K562 (cell line): ENCODE measurements at regions not wholly inside any gene's neighbourhood (a gene's known extent, or its start where the extent isn't known, plus 50 kb on each side); places are given as distances from the start of the nearest gene placed in this dataset.

Experiments
- ATAC-seq: fragments of 200-7000 bp; cut with Tn5 transposase; 3 replicates; pipeline ENCODE4 v1.9.1; 2020; ENCODE audit warnings: moderate library complexity
- BruUV-seq: library from RNA; stranded (reverse); fragments of 400-500 nt; replicated peaks from 2 replicates; lab custom pipeline; 2021; lab: Mats Ljungman, UMichigan
- CTCF ChIA-PET: fragments of 300-600 bp; formaldehyde crosslinking; extraction: SDS; loops from one replicate; lab custom pipeline; 2021; ENCODE audit warnings: low intra/inter-chr PET ratio; lab: Yijun Ruan, JAX
- POLR2A ChIA-PET: fragments of 300-600, 350-650 bp; sonication (Branson Sonifier 250); formaldehyde crosslinking; extraction: SDS; loops from one replicate; lab custom pipeline; 2021; ENCODE audit warnings: antibody characterized with exemption, inconsistent platforms; lab: Yijun Ruan, JAX
- DNase-seq, 4 experiments: peaks; one replicate each; pipeline versions ENCODE4 v3.0.0 to v3.0.0-alpha.2; 2011 to 2018; ENCODE audit warnings: low spot score in 3 of 4, mixed read lengths in 3 of 4; ENCODE audit errors: extremely low read depth in 1 of 4
- FAIRE-seq: peaks from 2 replicates; lab custom pipeline; 2011; peaks lifted over from hg19 to GRCh38; lab: Jason Lieb, UNC
- H2AFZ ChIP-seq: 2 replicates; pipeline ENCODE4 v1.6.0; 2011; ENCODE audit warnings: low read depth, low read length, control low read depth, inconsistent platforms
- H3K27ac ChIP-seq: fragments of 200-600 bp; 3 replicates; pipeline ENCODE4 v1.8.0; 2011; ENCODE audit warnings: low read depth, mild to moderate bottlenecking, control low read depth, inconsistent platforms, low read length, moderate library complexity, mixed read lengths; ENCODE audit errors: extremely low read depth
- H3K27me3 ChIP-seq, 2 experiments: fragments of 300-600 bp in 1 of 2; 2 replicates in 1 of 2; 3 replicates in 1 of 2; pipeline versions ENCODE4 v1.6.0 to v1.8.0; 2011; ENCODE audit warnings: inconsistent platforms in 2 of 2, low read length in 2 of 2, mild to moderate bottlenecking in 1 of 2, mixed read lengths in 1 of 2, moderate library complexity in 1 of 2; ENCODE audit not compliant: control insufficient read depth in 2 of 2, insufficient read depth in 2 of 2
- H3K36me3 ChIP-seq: fragments of 300-600 bp; 3 replicates; pipeline ENCODE4 v1.8.0; 2011; ENCODE audit warnings: mild to moderate bottlenecking, low read length, inconsistent platforms; ENCODE audit not compliant: control insufficient read depth, insufficient read depth
- H3K4me1 ChIP-seq, 2 experiments: fragments of 200-600 bp in 1 of 2; replicated peaks in 1 of 2; 2 replicates in 1 of 2; 3 replicates in 1 of 2; pipeline versions ENCODE4 v1.5.1 to v1.8.0; 2011; ENCODE audit warnings: inconsistent platforms in 2 of 2, low read length in 2 of 2, mild to moderate bottlenecking in 1 of 2, mixed read lengths in 1 of 2, moderate library complexity in 1 of 2; ENCODE audit not compliant: control insufficient read depth in 2 of 2, insufficient read depth in 2 of 2
- H3K4me2 ChIP-seq: 2 replicates; pipeline ENCODE4 v1.6.1; 2011; ENCODE audit warnings: low read length, control low read depth, inconsistent platforms, mixed read lengths; ENCODE audit not compliant: insufficient read depth
- H3K4me3 ChIP-seq: fragments of 200-600 bp; sonication (generic), shearing (Covaris generic); 2 replicates; pipeline ENCODE4 v1.5.1; 2016; ENCODE audit warnings: control low read depth, inconsistent platforms
- H3K79me2 ChIP-seq: fragments of 200-600 bp; 3 replicates; pipeline ENCODE4 v1.8.0; 2011; ENCODE audit warnings: low read length, inconsistent platforms; ENCODE audit not compliant: control insufficient read depth, insufficient read depth
- H3K9ac ChIP-seq, 2 experiments: 2 replicates each; pipeline versions ENCODE4 v1.6.0 to v1.6.1; 2011; ENCODE audit warnings: low read depth in 2 of 2, low read length in 2 of 2, control low read depth in 1 of 2, inconsistent platforms in 1 of 2, mild to moderate bottlenecking in 1 of 2, mixed read lengths in 1 of 2; ENCODE audit not compliant: insufficient read depth in 1 of 2
- H3K9me1 ChIP-seq: one replicate; pipeline ENCODE4 v1.6.0; 2011; ENCODE audit warnings: inconsistent platforms, mild to moderate bottlenecking, low read length, moderate library complexity; ENCODE audit not compliant: control insufficient read depth, insufficient read depth
- H3K9me3 ChIP-seq: replicated peaks from 2 replicates; pipeline ENCODE4 v1.5.1; 2011; ENCODE audit warnings: low read depth, low read length, inconsistent platforms; ENCODE audit not compliant: control insufficient read depth, insufficient read depth
- H4K20me1 ChIP-seq: replicated peaks from 2 replicates; pipeline ENCODE4 v1.6.1; 2011; ENCODE audit warnings: low read length, inconsistent platforms, mixed read lengths; ENCODE audit not compliant: control insufficient read depth, insufficient read depth
- ASH1L ChIP-seq: fragments of 450-650 bp; IDR thresholded peaks from 2 replicates; pipeline ENCODE4 v1.6.1; 2018; ENCODE audit warnings: borderline replicate concordance, mild to moderate bottlenecking, low read depth; ENCODE audit not compliant: partially characterized antibody
- BMI1 ChIP-seq: fragments of 150-350 bp; IDR thresholded peaks from 2 replicates; pipeline ENCODE4 v1.6.1; 2014; ENCODE audit warnings: low read length
- CEBPB ChIP-seq: fragments of 450-650 bp; IDR thresholded peaks from 2 replicates; pipeline ENCODE4 v1.6.1; 2016; ENCODE audit warnings: missing genetic modification characterization, missing compliant biosample characterization
- COPS2 ChIP-seq: fragments of 450-650 bp; conservative IDR thresholded peaks from 2 replicates; pipeline ENCODE4 v1.6.1; 2016; ENCODE audit warnings: mild to moderate bottlenecking, moderate library complexity
- ELF1 ChIP-seq: fragments of 200-800 bp; sonication (Bioruptor generic); IDR thresholded peaks from 2 replicates; pipeline ENCODE4 v1.6.1; 2016; ENCODE audit warnings: missing genetic modification characterization, missing compliant biosample characterization
- ESRRB ChIP-seq: fragments of 250-450 bp; sonication (Bioruptor Pico); IDR thresholded peaks from 2 replicates; pipeline ENCODE4 v1.5.0; 2020; ENCODE audit warnings: mild to moderate bottlenecking, moderate library complexity, borderline replicate concordance
- ETV1 ChIP-seq: fragments of 450-650 bp; conservative IDR thresholded peaks from 2 replicates; pipeline ENCODE4 v1.6.1; 2016; ENCODE audit warnings: missing genetic modification characterization, control low read depth, low read depth, missing compliant biosample characterization
- HEY1 ChIP-seq: fragments of 250-450 bp; sonication (Bioruptor Pico); IDR thresholded peaks from 2 replicates; pipeline ENCODE4 v1.5.0; 2020; ENCODE audit warnings: mild to moderate bottlenecking, moderate library complexity, borderline replicate concordance
- HNRNPH1 ChIP-seq: fragments of 200-400 bp; formaldehyde crosslinking; optimal IDR thresholded peaks from 2 replicates; pipeline ENCODE3; 2017; ENCODE audit warnings: low read depth, mild to moderate bottlenecking, low read length, moderate library complexity
- IRF9 ChIP-seq: fragments of 450-650 bp; IDR thresholded peaks from 2 replicates; pipeline ENCODE4 v1.6.1; 2016; ENCODE audit warnings: missing biosample characterization, missing genetic modification characterization
- KDM5B ChIP-seq: fragments of 200-600 bp; sonication (generic); IDR thresholded peaks from 2 replicates; pipeline ENCODE4 v1.6.1; 2012; ENCODE audit warnings: low read depth, mild to moderate bottlenecking, moderate library complexity, low read length, control low read depth, inconsistent platforms; ENCODE audit not compliant: insufficient replicate concordance
- MCM7 ChIP-seq, 2 experiments: fragments of 450-650 bp; IDR thresholded peaks; 2 replicates each; pipeline ENCODE4 v1.6.1; 2016 to 2018
- NONO ChIP-seq, 2 experiments: fragments of 200-400 bp in 1 of 2; fragments of 450-650 bp in 1 of 2; formaldehyde crosslinking in 1 of 2; IDR thresholded peaks; 2 replicates each; pipeline ENCODE4 v1.6.1; 2017; ENCODE audit warnings: low read depth in 2 of 2, mild to moderate bottlenecking in 2 of 2, moderate library complexity in 2 of 2, low read length in 1 of 2
- ZC3H4 ChIP-seq: sonication (generic); formaldehyde crosslinking; IDR thresholded peaks from 2 replicates; pipeline ENCODE4 v1.9.0; 2021; ENCODE audit warnings: missing genetic modification reagents, borderline replicate concordance
- ZNF12 ChIP-seq: sonication (generic); formaldehyde crosslinking; IDR thresholded peaks from 2 replicates; pipeline ENCODE4 v1.4.0; 2020; ENCODE audit warnings: mild to moderate bottlenecking, missing genetic modification reagents
- ZNF507 ChIP-seq: conservative IDR thresholded peaks from 2 replicates; pipeline ENCODE4 v1.6.1; 2017; ENCODE audit warnings: missing genetic modification characterization, missing compliant biosample characterization
- ZNF696 ChIP-seq: fragments of 250-450 bp; sonication (Bioruptor Pico); conservative IDR thresholded peaks from 2 replicates; pipeline ENCODE4 v1.4.0; 2020; ENCODE audit warnings: mild to moderate bottlenecking, moderate library complexity
- ZNF764 ChIP-seq: fragments of 250-450 bp; sonication (Bioruptor Pico); IDR thresholded peaks from 2 replicates; pipeline ENCODE4 v1.4.0; 2020; ENCODE audit warnings: low read depth, mild to moderate bottlenecking, moderate library complexity
- WGBS: fragments of 100-300 bp; shearing (Covaris generic); methylation state at CpG from one replicate; pipeline ENCODE4 v1.1.6; 2016; ENCODE audit warnings: low coverage, mixed read lengths; ENCODE audit not compliant: insufficient coverage; ENCODE audit errors: missing lambda C conversion rate; 5-methylcytosine and 5-hydroxymethylcytosine counted together
- in situ Hi-C: fragments of 300-500 bp; cut with MboI; formaldehyde crosslinking; loops from 4 replicates; pipeline ENCODE4 v1.15.0; 2018; ENCODE audit warnings: inconsistent platforms, mixed read lengths
- intact Hi-C: fragments of 100-400 bp; cut with micrococcal nuclease; formaldehyde crosslinking; loops from 2 replicates; pipeline ENCODE4 v1.14.2; 2022

GRCh38 chr4:8782135-8782534 lies 89.5 kb downstream of the HMX1 start:
- H3K4me3 ChIP-seq, result no peak overlapping the region
- no peaks in the 10 kb centered on the region for H3K79me2 ChIP-seq
- ChIA-PET POLR2A (no interaction called here), CTCF (no interaction called here)
- no TSS peak for BruUV-seq
- intact Hi-C loops, result no loop called here
- H3K4me2 ChIP-seq, result no peak overlapping the region
- no peak for TF ChIP-seq MCM7 (IDR thresholded peaks at IDR 0.05)
- TF ChIP-seq NONO (IDR thresholded peaks at IDR 0.05; ENCODE audit: low read depth in 2 of 2, low read length in 1 of 2), result no peak
- no peak for TF ChIP-seq ETV1 (tag)
- H4K20me1 ChIP-seq, result 0 out of 2 replicates have a peak, but pooled peaks cover 4% of the 10 kb centered on the region
- H3K9ac ChIP-seq, result no peak overlapping the region
- DNase-seq (no peak), FAIRE-seq (no peak), ATAC-seq (no peak)
- peaks cover 11 to 29% of the 10 kb centered on the region in 2 experiments; a peak in 4 of 5 replicates for H3K27me3 ChIP-seq
- H2AFZ ChIP-seq, result no peak overlapping the region
- in situ Hi-C loops, result no loop called here
- H3K4me1 ChIP-seq, result no peaks in the 10 kb centered on the region; a peak in 1 of 5 replicates
- no peaks in the 10 kb centered on the region for H3K36me3 ChIP-seq
- no peaks in the 10 kb centered on the region for H3K9me3 ChIP-seq
- WGBS, result under 1% methylated on average over 10 of the region's 12 CpGs
- no peaks in the 10 kb centered on the region for H3K9me1 ChIP-seq
- no peak overlapping the region for H3K27ac ChIP-seq

- Histone ChIP-seq H3K4me3 (no peak overlapping the region), H3K4me2 (no peak overlapping the region), H3K36me3 (no peaks in the 10 kb centered on the region), H3K79me2 (no peaks in the 10 kb centered on the region), H3K4me1 (no peaks in the 10 kb centered on the region; a peak in 1 of 5 replicates), H3K9ac (no peak overlapping the region), H3K27ac (no peak overlapping the region), H4K20me1 (0 out of 2 replicates have a peak, but pooled peaks cover 4% of the 10 kb centered on the region), H3K9me3 (no peaks in the 10 kb centered on the region), H3K27me3 (peaks cover 7 to 24% of the 10 kb centered on the region in 2 experiments; a peak in 4 of 5 replicates), H3K9me1 (no peaks in the 10 kb centered on the region), H2AFZ (no peak overlapping the region)
- in situ Hi-C loops, result no loop called here
- 0% methylated on average over 8 of the region's 8 CpGs for WGBS
- ChIA-PET CTCF (no interaction called here), POLR2A (interaction anchor here (1.3 kb wide), 1 partner anchor 77 kb away, joined by 3 read pairs; no protein-coding TSS in a partner anchor)
- no peak for FAIRE-seq
- DNase-seq, result no peak
- intact Hi-C loops, result no loop called here
- no TSS peak for BruUV-seq
- no peak for ATAC-seq
- no peak for TF ChIP-seq COPS2
- TF ChIP-seq ELF1, result no peak
- no peak for TF ChIP-seq ZNF696 (CRISPR knock-in tag)
- TF ChIP-seq ASH1L, result no peak
- no peak for TF ChIP-seq BMI1
- no peak for TF ChIP-seq HNRNPH1
- TF ChIP-seq HEY1 (CRISPR knock-in tag), result no peak
- TF ChIP-seq ESRRB (CRISPR knock-in tag), result no peak
- TF ChIP-seq KDM5B, result no peak
- TF ChIP-seq ZNF507 (tag), result no peak
- TF ChIP-seq MCM7 (IDR thresholded peaks at IDR 0.05), result no peak
- no peak for TF ChIP-seq IRF9 (tag)
- TF ChIP-seq ZNF764 (CRISPR knock-in tag), result no peak
- no peak for TF ChIP-seq CEBPB (tag)
- TF ChIP-seq ZC3H4 (CRISPR knock-in tag), result no peak
- TF ChIP-seq ZNF12 (CRISPR knock-in tag), result no peak
Observed at GRCh38 chr4:8781641-8782040, 90.0 kb downstream of the HMX1 start.
